Tibial nerve (tissue), 4 donors: ENCODE measurements at regions not wholly inside any gene's neighbourhood (a gene's known extent, or its start where the extent isn't known, plus 50 kb on each side); places are given as distances from the start of the nearest gene placed in this dataset.

Source experiments
- DNase-seq, 2 donors: peaks; one replicate each; pipeline ENCODE4 v3.0.0-alpha.2; 2019; ENCODE audit warnings: low spot score in 2 of 2
- H3K27ac ChIP-seq, 4 donors: fragments of 200-600 bp; sonication (generic) in 3 of 4; one replicate each; pipeline ENCODE4 v1.5.1; 2017 to 2019; ENCODE audit warnings: mild to moderate bottlenecking in 1 of 4
- H3K27me3 ChIP-seq, 2 donors: fragments of 200-600 bp; sonication (generic) in 1 of 2; one replicate each; pipeline versions ENCODE4 v1.5.1 to v1.6.0; 2017 to 2019
- H3K36me3 ChIP-seq, 3 donors: fragments of 200-600 bp; sonication (generic); one replicate each; pipeline ENCODE4 v1.5.1; 2018 to 2019
- H3K4me1 ChIP-seq, 4 donors: fragments of 200-600 bp; sonication (generic) in 3 of 4; one replicate each; pipeline ENCODE4 v1.5.1; 2017 to 2019
- H3K4me3 ChIP-seq, 4 donors: fragments of 200-600 bp; sonication (generic) in 3 of 4; one replicate each; pipeline ENCODE4 v1.5.1; 2017 to 2019; ENCODE audit warnings: mild to moderate bottlenecking in 1 of 4, moderate library complexity in 1 of 4
- H3K9me3 ChIP-seq, 4 donors: fragments of 200-600 bp; sonication (generic) in 3 of 4; one replicate each; pipeline ENCODE4 v1.5.1; 2017 to 2019
- CTCF ChIP-seq, 5 experiments: fragments of 200-600 bp in 3 of 5; fragments of 450-650 bp in 2 of 5; sonication (generic) in 3 of 5; IDR thresholded peaks; one replicate each; pipeline ENCODE4 v1.5.1; 2016 to 2019; ENCODE audit warnings: antibody characterized with exemption in 5 of 5, mild to moderate bottlenecking in 3 of 5, moderate library complexity in 2 of 5
- EP300 ChIP-seq, 2 donors: sonication (generic); formaldehyde crosslinking; IDR thresholded peaks; one replicate each; pipeline ENCODE4 v1.6.1; 2017; ENCODE audit warnings: antibody characterized with exemption in 2 of 2, mild to moderate bottlenecking in 1 of 2
- POLR2A ChIP-seq, 2 donors: fragments of 450-650 bp; IDR thresholded peaks; one replicate each; pipeline ENCODE4 v1.6.1; 2017; ENCODE audit warnings: antibody characterized with exemption in 2 of 2, mild to moderate bottlenecking in 2 of 2, moderate library complexity in 2 of 2
- WGBS, 2 donors: methylation state at CpG; one replicate each; pipeline ENCODE4 v1.1.5; 2018; 5-methylcytosine and 5-hydroxymethylcytosine counted together

- H3K27ac ChIP-seq, result no peak overlapping the region
- no peak overlapping the region for H3K4me3 ChIP-seq
- no peaks in the 10 kb centered on the region for H3K4me1 ChIP-seq
- no peak for DNase-seq
- 85 to 86% methylated on average over 2 of the region's 2 CpGs for WGBS, 2 donors
- no peaks in the 10 kb centered on the region for H3K9me3 ChIP-seq
- no peaks in the 10 kb centered on the region for H3K27me3 ChIP-seq
- H3K36me3 ChIP-seq, result no peaks in the 10 kb centered on the region
- TF ChIP-seq CTCF (IDR thresholded peaks at IDR 0.05) (no peak), EP300 (IDR thresholded peaks at IDR 0.05) (no peak), POLR2A (IDR thresholded peaks at IDR 0.05) (no peak)
Measured at GRCh38 chr4:24096603-24097002, 206.8 kb upstream of the PPARGC1A start.

- Histone ChIP-seq H3K4me3 (no peak overlapping the region), H3K4me1 (no peaks in the 10 kb centered on the region), H3K27me3 (no peaks in the 10 kb centered on the region), H3K9me3 (no peaks in the 10 kb centered on the region), H3K36me3 (no peaks in the 10 kb centered on the region), H3K27ac (no peak overlapping the region)
- no peak for DNase-seq
- WGBS, 2 donors, result 60 to 63% methylated on average over 2 of the region's 2 CpGs
- TF ChIP-seq POLR2A (IDR thresholded peaks at IDR 0.05), result no peak
- TF ChIP-seq CTCF (IDR thresholded peaks at IDR 0.05), result no peak
- no peak for TF ChIP-seq EP300 (IDR thresholded peaks at IDR 0.05)
Measured at GRCh38 chr4:24094726-24095125, 204.9 kb upstream of the PPARGC1A start.

- H3K27ac ChIP-seq, result no peak overlapping the region
- WGBS, 2 donors, result 85 to 93% methylated on average over 2 of the region's 2 CpGs
- H3K9me3 ChIP-seq, result no peaks in the 10 kb centered on the region
- no peaks in the 10 kb centered on the region for H3K4me1 ChIP-seq
- H3K4me3 ChIP-seq, result no peak overlapping the region
- TF ChIP-seq EP300 (IDR thresholded peaks at IDR 0.05), result no peak
- no peaks in the 10 kb centered on the region for H3K27me3 ChIP-seq
- no peaks in the 10 kb centered on the region for H3K36me3 ChIP-seq
- no peak for DNase-seq
Measured at GRCh38 chr4:24093446-24093845, 203.6 kb upstream of the PPARGC1A start.

- Histone ChIP-seq H3K4me1 (no peaks in the 10 kb centered on the region), H3K4me3 (no peak overlapping the region), H3K9me3 (no peaks in the 10 kb centered on the region), H3K27ac (no peak overlapping the region), H3K36me3 (no peaks in the 10 kb centered on the region), H3K27me3 (no peaks in the 10 kb centered on the region)
- TF ChIP-seq EP300 (IDR thresholded peaks at IDR 0.05) (no peak), CTCF (IDR thresholded peaks at IDR 0.05) (no peak), POLR2A (IDR thresholded peaks at IDR 0.05) (no peak)
- no peak for DNase-seq
- WGBS, 2 donors, result 51 to 63% methylated on average over 6 of the region's 6 CpGs
Measured at GRCh38 chr4:24091639-24092233, 201.9 kb upstream of the PPARGC1A start.

- no peak for DNase-seq
- no peak overlapping the region for H3K27ac ChIP-seq
- H3K4me3 ChIP-seq, result no peak overlapping the region
- H3K27me3 ChIP-seq, result no peaks in the 10 kb centered on the region
- WGBS, 2 donors, result 75 to 81% methylated on average over 3 of the region's 3 CpGs
- no peak for TF ChIP-seq POLR2A (IDR thresholded peaks at IDR 0.05)
- no peak for TF ChIP-seq EP300 (IDR thresholded peaks at IDR 0.05)
- TF ChIP-seq CTCF (IDR thresholded peaks at IDR 0.05), result no peak
- no peaks in the 10 kb centered on the region for H3K4me1 ChIP-seq
- no peaks in the 10 kb centered on the region for H3K36me3 ChIP-seq
- H3K9me3 ChIP-seq, result no peaks in the 10 kb centered on the region
Measured at GRCh38 chr4:24089851-24090534, 200.1 kb upstream of the PPARGC1A start.
